HepG2 (cell line): ENCODE measurements at regions not wholly inside any gene's neighbourhood (a gene's known extent, or its start where the extent isn't known, plus 50 kb on each side); places are given as distances from the start of the nearest gene placed in this dataset.

Experiments
- ATAC-seq: fragments of 200-7000 bp; cut with Tn5 transposase; 3 replicates; pipeline ENCODE4 v1.9.1; 2020; ENCODE audit warnings: mild to moderate bottlenecking, moderate library complexity
- BruUV-seq: library from RNA; stranded (reverse); fragments of 400-500 nt; replicated peaks from 2 replicates; lab custom pipeline; 2021; lab: Mats Ljungman, UMichigan
- CTCF ChIA-PET: fragments of 300-600 bp; formaldehyde crosslinking; extraction: SDS; loops from one replicate; lab custom pipeline; 2021; ENCODE audit warnings: low total read pairs, inconsistent platforms, low intra/inter-chr PET ratio; lab: Yijun Ruan, JAX
- POLR2A ChIA-PET: fragments of 350-600 bp; sonication (Branson Sonifier 250); formaldehyde crosslinking; loops from one replicate; lab custom pipeline; 2020; ENCODE audit warnings: antibody characterized with exemption, inconsistent platforms; lab: Yijun Ruan, JAX
- DNase-seq: peaks from one replicate; pipeline ENCODE4 v3.0.0-alpha.2; 2015; ENCODE audit warnings: low spot score
- FAIRE-seq: peaks from 3 replicates; lab custom pipeline; 2011; peaks lifted over from hg19 to GRCh38; lab: Jason Lieb, UNC
- H2AFZ ChIP-seq: one replicate; pipeline ENCODE4 v1.6.1; 2011; ENCODE audit warnings: low read length, inconsistent platforms
- H3K27ac ChIP-seq: fragments of 300-600 bp; 3 replicates; pipeline ENCODE4 v1.8.0; 2011; ENCODE audit warnings: mixed run types, mild to moderate bottlenecking, mixed read lengths, low read length, inconsistent platforms; ENCODE audit not compliant: insufficient read depth; ENCODE audit errors: extremely low read length
- H3K27me3 ChIP-seq, 2 experiments: fragments of 200-600 bp in 1 of 2; 2 replicates in 1 of 2; 3 replicates in 1 of 2; pipeline versions ENCODE4 v1.6.0 to v1.8.0; 2011; ENCODE audit warnings: low read length in 2 of 2, mild to moderate bottlenecking in 2 of 2, moderate library complexity in 2 of 2, inconsistent platforms in 1 of 2; ENCODE audit not compliant: insufficient read depth in 2 of 2, control insufficient read depth in 1 of 2
- H3K36me3 ChIP-seq, 2 experiments: fragments of 200-600 bp in 1 of 2; replicated peaks in 1 of 2; 2 replicates in 1 of 2; 3 replicates in 1 of 2; pipeline versions ENCODE4 v1.5.1 to v1.8.0; 2011; ENCODE audit warnings: low read length in 2 of 2, inconsistent platforms in 1 of 2; ENCODE audit not compliant: insufficient read depth in 2 of 2, control insufficient read depth in 1 of 2
- H3K4me1 ChIP-seq: 2 replicates; pipeline ENCODE4 v1.5.1; 2012; ENCODE audit warnings: low read length, inconsistent platforms; ENCODE audit not compliant: insufficient read depth
- H3K4me2 ChIP-seq: 2 replicates; pipeline ENCODE4 v1.6.0; 2011; ENCODE audit warnings: low read depth, low read length, inconsistent platforms
- H3K4me3 ChIP-seq, 3 experiments: fragments of 200-600 bp in 1 of 3; sonication (generic), shearing (Covaris generic) in 1 of 3; replicated peaks in 1 of 3; 2 replicates each; pipeline ENCODE4 v1.5.1; 2011 to 2016; ENCODE audit warnings: low read length in 3 of 3, inconsistent platforms in 2 of 3, low read depth in 2 of 3, mild to moderate bottlenecking in 2 of 3, control low read depth in 1 of 3, mixed read lengths in 1 of 3; ENCODE audit not compliant: insufficient read depth in 1 of 3
- H3K79me2 ChIP-seq: one replicate; pipeline ENCODE4 v1.6.1; 2011; ENCODE audit warnings: low read length, inconsistent platforms; ENCODE audit not compliant: insufficient read depth
- H3K9ac ChIP-seq: 2 replicates; pipeline ENCODE4 v1.6.0; 2011; ENCODE audit warnings: mild to moderate bottlenecking, low read depth, low read length, inconsistent platforms; ENCODE audit not compliant: insufficient read depth
- H3K9me3 ChIP-seq: 2 replicates; pipeline ENCODE4 v1.5.1; 2012; ENCODE audit warnings: mild to moderate bottlenecking, low read length
- H4K20me1 ChIP-seq: 2 replicates; pipeline ENCODE4 v1.6.0; 2011; ENCODE audit warnings: inconsistent platforms, mild to moderate bottlenecking, low read length, moderate library complexity; ENCODE audit not compliant: insufficient read depth
- EZH2 ChIP-seq: conservative IDR thresholded peaks from 2 replicates; pipeline ENCODE4 v1.6.1; 2012; ENCODE audit warnings: mild to moderate bottlenecking, low read depth, low read length, moderate library complexity
- KDM5B ChIP-seq: sonication (generic); formaldehyde crosslinking; IDR thresholded peaks from 2 replicates; pipeline ENCODE4 v1.4.0; 2020; ENCODE audit warnings: missing genetic modification reagents, mild to moderate bottlenecking, borderline replicate concordance
- MAF1 ChIP-seq: sonication (generic); formaldehyde crosslinking; IDR thresholded peaks from 2 replicates; pipeline ENCODE4 v1.5.0; 2020; ENCODE audit warnings: missing genetic modification reagents, borderline replicate concordance
- MIER2 ChIP-seq: IDR thresholded peaks from 2 replicates; pipeline ENCODE4 v1.6.1; 2016; ENCODE audit warnings: missing biosample characterization, missing genetic modification reagents
- MTA1 ChIP-seq: sonication (generic); formaldehyde crosslinking; IDR thresholded peaks from 2 replicates; pipeline ENCODE4 v1.4.0; 2020; ENCODE audit warnings: missing genetic modification reagents, mild to moderate bottlenecking, borderline replicate concordance
- NFATC3 ChIP-seq: sonication (generic); formaldehyde crosslinking; IDR thresholded peaks from 2 replicates; pipeline ENCODE4 v1.5.1; 2020; ENCODE audit warnings: mild to moderate bottlenecking, missing genetic modification reagents
- RARA ChIP-seq: IDR thresholded peaks from 2 replicates; pipeline ENCODE4 v1.6.1; 2016; ENCODE audit warnings: missing genetic modification reagents, missing compliant biosample characterization
- RFXANK ChIP-seq: IDR thresholded peaks from 2 replicates; pipeline ENCODE4 v1.6.1; 2016
- SMYD3 ChIP-seq: sonication (generic); formaldehyde crosslinking; IDR thresholded peaks from 2 replicates; pipeline ENCODE4 v1.8.1; 2023; ENCODE audit warnings: mild to moderate bottlenecking, missing genetic modification reagents
- SRF ChIP-seq: IDR thresholded peaks from 2 replicates; pipeline ENCODE4 v1.6.1; 2011; ENCODE audit warnings: mild to moderate bottlenecking, low read depth, low read length, moderate library complexity
- TOPORS ChIP-seq: sonication (generic); formaldehyde crosslinking; IDR thresholded peaks from 2 replicates; pipeline ENCODE4 v1.8.0; 2023; ENCODE audit warnings: mild to moderate bottlenecking, missing genetic modification reagents
- ZBTB38 ChIP-seq: sonication (generic); formaldehyde crosslinking; IDR thresholded peaks from 2 replicates; pipeline ENCODE4 v1.5.1; 2020; ENCODE audit warnings: mild to moderate bottlenecking, missing genetic modification reagents
- ZFP90 ChIP-seq: sonication (generic); formaldehyde crosslinking; IDR thresholded peaks from 2 replicates; pipeline ENCODE4 v1.8.0; 2022; ENCODE audit warnings: missing genetic modification reagents, mild to moderate bottlenecking, inconsistent platforms, borderline replicate concordance
- ZNF225 ChIP-seq: sonication (generic); formaldehyde crosslinking; IDR thresholded peaks from 2 replicates; pipeline ENCODE4 v1.4.0; 2020; ENCODE audit warnings: mild to moderate bottlenecking, missing genetic modification reagents
- ZNF432 ChIP-seq: sonication (generic); formaldehyde crosslinking; IDR thresholded peaks from 2 replicates; pipeline ENCODE4 v1.5.0; 2020; ENCODE audit warnings: missing genetic modification reagents, mild to moderate bottlenecking, borderline replicate concordance
- WGBS: methylation state at CpG from one replicate; pipeline ENCODE4 v1.1.6; 2017; ENCODE audit warnings: low lambda C conversion rate; 5-methylcytosine and 5-hydroxymethylcytosine counted together
- in situ Hi-C: cut with HindIII; loops from 2 replicates; pipeline ENCODE4 v1.10.0; 2017; ENCODE audit warnings: low pct_unique_long_range_greater_than_20kb; ENCODE audit not compliant: extremely low pct_ligation_motif_present
- intact Hi-C: fragments of 100-400 bp; cut with micrococcal nuclease; formaldehyde crosslinking; loops from one replicate; pipeline ENCODE4 v1.10.0; 2022; ENCODE audit not compliant: unreplicated experiment
- TF ChIP-seq, protein P1 (sequence below): sonication (generic); formaldehyde crosslinking; IDR thresholded peaks from 2 replicates; pipeline ENCODE4 v1.9.0; 2021; ENCODE audit warnings: missing genetic modification reagents, mild to moderate bottlenecking, borderline replicate concordance
- TF ChIP-seq, protein P2 (sequence below): sonication (generic); formaldehyde crosslinking; IDR thresholded peaks from 2 replicates; pipeline ENCODE4 v1.4.0; 2020; ENCODE audit warnings: missing genetic modification reagents
- TF ChIP-seq, protein P3 (sequence below): IDR thresholded peaks from 2 replicates; pipeline ENCODE4 v1.6.1; 2012; ENCODE audit warnings: low read depth, low read length, improper control_type of control experiment
- TF ChIP-seq, protein P4 (sequence below): IDR thresholded peaks from 2 replicates; pipeline ENCODE4 v1.6.1; 2016; ENCODE audit warnings: mild to moderate bottlenecking, missing biosample characterization, missing genetic modification reagents
- TF ChIP-seq, protein P5 (sequence below): sonication (generic); formaldehyde crosslinking; IDR thresholded peaks from 2 replicates; pipeline ENCODE4 v1.8.0; 2022; ENCODE audit warnings: mild to moderate bottlenecking, missing genetic modification reagents, moderate library complexity

DNA sequence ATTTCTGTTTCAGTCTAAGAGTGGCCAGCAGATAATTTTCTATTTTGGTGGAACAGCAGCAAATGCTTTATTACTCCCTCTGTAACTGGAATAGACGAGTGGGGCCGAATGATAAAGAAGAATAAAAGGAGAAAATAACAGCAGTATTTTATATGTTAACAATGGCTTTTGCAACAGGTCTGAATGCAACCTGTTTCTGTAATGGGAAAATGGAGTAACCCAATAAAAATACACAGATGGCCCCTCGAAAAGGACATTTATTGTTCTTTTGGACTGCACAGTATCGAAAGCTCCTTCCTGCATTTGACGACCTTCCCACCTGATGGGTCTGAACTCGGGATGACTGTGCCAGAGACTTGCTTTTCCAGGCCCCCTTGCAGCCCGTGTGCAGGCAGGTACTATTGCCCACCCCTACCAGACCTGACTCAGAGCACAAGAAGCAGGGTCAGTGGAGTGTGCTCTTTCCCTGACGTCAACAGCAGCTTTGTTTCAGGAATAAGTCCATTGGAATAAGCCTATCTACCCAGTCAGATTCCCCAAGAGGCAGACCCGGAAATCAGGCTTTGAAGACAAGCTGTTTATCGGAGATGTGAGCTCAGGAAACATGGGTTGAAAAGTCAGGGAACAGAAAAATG lies 306.5 kb upstream of the NEBL start:
- CTCF ChIA-PET = no interaction called here
- 5% methylated on average over 10 of the region's 10 CpGs for WGBS
- intact Hi-C loops = no loop called here

More for the DNA sequence above, 306.5 kb upstream of the NEBL start:
- Histone ChIP-seq H3K27ac (no peak overlapping the region), H4K20me1 (no peaks in the 10 kb centered on the region), H3K36me3 (no peaks in the 10 kb centered on the region), H3K4me1 (no peaks in the 10 kb centered on the region), H3K4me2 (no peak overlapping the region), H2AFZ (no peak overlapping the region), H3K9ac (no peak overlapping the region), H3K4me3 (no peak overlapping the region), H3K27me3 (peaks cover 3 to 5% of the 10 kb centered on the region in 2 experiments; a peak in 2 of 5 replicates), H3K79me2 (no peaks in the 10 kb centered on the region), H3K9me3 (peaks cover 18% of the 10 kb centered on the region)
- in situ Hi-C loops = no loop called here
- TF ChIP-seq ZNF225 (CRISPR knock-in tag) (no peak), ZNF432 (CRISPR knock-in tag) (no peak), ZFP90 (CRISPR knock-in tag) (no peak), MAF1 (CRISPR knock-in tag) (no peak), ZBTB38 (CRISPR knock-in tag) (no peak), RFXANK (CRISPR knock-in tag) (no peak), MIER2 (no peak), MTA1 (no peak), NFATC3 (CRISPR knock-in tag) (no peak), KDM5B (CRISPR knock-in tag) (no peak), SMYD3 (CRISPR knock-in tag) (no peak), SRF (no peak), EZH2 (no peak), RARA (CRISPR knock-in tag) (no peak), TOPORS (no peak)
- TF ChIP-seq, protein P1, sequence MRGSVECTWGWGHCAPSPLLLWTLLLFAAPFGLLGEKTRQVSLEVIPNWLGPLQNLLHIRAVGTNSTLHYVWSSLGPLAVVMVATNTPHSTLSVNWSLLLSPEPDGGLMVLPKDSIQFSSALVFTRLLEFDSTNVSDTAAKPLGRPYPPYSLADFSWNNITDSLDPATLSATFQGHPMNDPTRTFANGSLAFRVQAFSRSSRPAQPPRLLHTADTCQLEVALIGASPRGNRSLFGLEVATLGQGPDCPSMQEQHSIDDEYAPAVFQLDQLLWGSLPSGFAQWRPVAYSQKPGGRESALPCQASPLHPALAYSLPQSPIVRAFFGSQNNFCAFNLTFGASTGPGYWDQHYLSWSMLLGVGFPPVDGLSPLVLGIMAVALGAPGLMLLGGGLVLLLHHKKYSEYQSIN (CRISPR knock-in tag) = no peak
- TF ChIP-seq, protein P2, sequence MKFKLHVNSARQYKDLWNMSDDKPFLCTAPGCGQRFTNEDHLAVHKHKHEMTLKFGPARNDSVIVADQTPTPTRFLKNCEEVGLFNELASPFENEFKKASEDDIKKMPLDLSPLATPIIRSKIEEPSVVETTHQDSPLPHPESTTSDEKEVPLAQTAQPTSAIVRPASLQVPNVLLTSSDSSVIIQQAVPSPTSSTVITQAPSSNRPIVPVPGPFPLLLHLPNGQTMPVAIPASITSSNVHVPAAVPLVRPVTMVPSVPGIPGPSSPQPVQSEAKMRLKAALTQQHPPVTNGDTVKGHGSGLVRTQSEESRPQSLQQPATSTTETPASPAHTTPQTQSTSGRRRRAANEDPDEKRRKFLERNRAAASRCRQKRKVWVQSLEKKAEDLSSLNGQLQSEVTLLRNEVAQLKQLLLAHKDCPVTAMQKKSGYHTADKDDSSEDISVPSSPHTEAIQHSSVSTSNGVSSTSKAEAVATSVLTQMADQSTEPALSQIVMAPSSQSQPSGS = no peak
- TF ChIP-seq, protein P3, sequence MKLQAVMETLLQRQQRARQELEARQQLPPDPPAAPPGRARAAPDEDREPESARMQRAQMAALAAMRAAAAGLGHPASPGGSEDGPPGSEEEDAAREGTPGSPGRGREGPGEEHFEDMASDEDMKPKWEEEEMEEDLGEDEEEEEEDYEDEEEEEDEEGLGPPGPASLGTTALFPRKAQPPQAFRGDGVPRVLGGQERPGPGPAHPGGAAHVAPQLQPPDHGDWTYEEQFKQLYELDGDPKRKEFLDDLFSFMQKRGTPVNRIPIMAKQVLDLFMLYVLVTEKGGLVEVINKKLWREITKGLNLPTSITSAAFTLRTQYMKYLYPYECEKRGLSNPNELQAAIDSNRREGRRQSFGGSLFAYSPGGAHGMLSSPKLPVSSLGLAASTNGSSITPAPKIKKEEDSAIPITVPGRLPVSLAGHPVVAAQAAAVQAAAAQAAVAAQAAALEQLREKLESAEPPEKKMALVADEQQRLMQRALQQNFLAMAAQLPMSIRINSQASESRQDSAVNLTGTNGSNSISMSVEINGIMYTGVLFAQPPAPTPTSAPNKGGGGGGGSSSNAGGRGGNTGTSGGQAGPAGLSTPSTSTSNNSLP = no peak
- TF ChIP-seq, protein P4, sequence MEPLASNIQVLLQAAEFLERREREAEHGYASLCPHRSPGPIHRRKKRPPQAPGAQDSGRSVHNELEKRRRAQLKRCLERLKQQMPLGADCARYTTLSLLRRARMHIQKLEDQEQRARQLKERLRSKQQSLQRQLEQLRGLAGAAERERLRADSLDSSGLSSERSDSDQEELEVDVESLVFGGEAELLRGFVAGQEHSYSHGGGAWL = no peak
- TF ChIP-seq, protein P5, sequence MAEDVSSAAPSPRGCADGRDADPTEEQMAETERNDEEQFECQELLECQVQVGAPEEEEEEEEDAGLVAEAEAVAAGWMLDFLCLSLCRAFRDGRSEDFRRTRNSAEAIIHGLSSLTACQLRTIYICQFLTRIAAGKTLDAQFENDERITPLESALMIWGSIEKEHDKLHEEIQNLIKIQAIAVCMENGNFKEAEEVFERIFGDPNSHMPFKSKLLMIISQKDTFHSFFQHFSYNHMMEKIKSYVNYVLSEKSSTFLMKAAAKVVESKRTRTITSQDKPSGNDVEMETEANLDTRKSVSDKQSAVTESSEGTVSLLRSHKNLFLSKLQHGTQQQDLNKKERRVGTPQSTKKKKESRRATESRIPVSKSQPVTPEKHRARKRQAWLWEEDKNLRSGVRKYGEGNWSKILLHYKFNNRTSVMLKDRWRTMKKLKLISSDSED (CRISPR knock-in tag) = no peak
- ATAC-seq (no peak), DNase-seq (no peak), FAIRE-seq (no peak)
- BruUV-seq = no TSS peak
- POLR2A ChIA-PET = no interaction called here
